Sigmoid colon (tissue), 4 donors: ENCODE measurements at regions not wholly inside any gene's neighbourhood (a gene's known extent, or its start where the extent isn't known, plus 50 kb on each side); places are given as distances from the start of the nearest gene placed in this dataset.

Experiments
- CTCF ChIP-seq, 4 experiments: fragments of 450-650 bp in 3 of 4; fragments of 200-600 bp in 1 of 4; IDR thresholded peaks; one replicate each; pipeline ENCODE4 v1.5.1; 2016 to 2019; ENCODE audit warnings: antibody characterized with exemption in 4 of 4, mild to moderate bottlenecking in 3 of 4, moderate library complexity in 2 of 4
- EP300 ChIP-seq, 4 donors: sonication (generic); formaldehyde crosslinking; IDR thresholded peaks; one replicate each; pipeline ENCODE4 v1.6.1; 2017; ENCODE audit warnings: antibody characterized with exemption in 4 of 4
- POLR2A ChIP-seq, 2 donors: fragments of 450-650 bp; IDR thresholded peaks; one replicate each; pipeline ENCODE4 v1.6.1; 2016; ENCODE audit warnings: antibody characterized with exemption in 2 of 2, mild to moderate bottlenecking in 2 of 2, moderate library complexity in 2 of 2

DNA sequence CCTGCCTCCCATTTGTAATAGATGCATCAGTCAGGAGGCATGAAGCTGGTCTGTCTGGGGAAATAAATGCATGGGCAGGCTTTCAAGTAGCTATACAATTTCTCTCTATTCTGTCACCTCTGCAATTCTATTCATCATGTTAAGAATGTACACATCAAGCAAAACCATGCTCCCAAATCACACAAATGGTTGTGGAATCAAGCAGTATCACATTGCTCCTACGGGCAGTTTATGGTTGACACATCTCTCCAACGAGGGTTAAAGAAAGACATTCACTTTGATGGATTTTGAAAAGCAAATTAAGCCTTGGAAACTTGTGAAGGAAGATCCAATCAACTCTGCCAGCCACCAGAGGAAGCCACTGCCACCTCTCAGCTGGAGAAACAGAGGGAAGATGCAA, 1277.4 kb upstream of the TMEM132C start:
- no peak for TF ChIP-seq CTCF (IDR thresholded peaks at IDR 0.05)
- TF ChIP-seq POLR2A (IDR thresholded peaks at IDR 0.05): no peak
- TF ChIP-seq EP300 (IDR thresholded peaks at IDR 0.05): no peak
